ENCODE measurements at regions not wholly inside any gene's neighbourhood (a gene's known extent, or its start where the extent isn't known, plus 50 kb on each side); places are given as distances from the start of the nearest gene placed in this dataset.
"Not testable (repeated sequence)": the region's sequence is repeated elsewhere in the genome, so short reads cannot be mapped to it uniquely, and the experiment has no call there.

DNA sequence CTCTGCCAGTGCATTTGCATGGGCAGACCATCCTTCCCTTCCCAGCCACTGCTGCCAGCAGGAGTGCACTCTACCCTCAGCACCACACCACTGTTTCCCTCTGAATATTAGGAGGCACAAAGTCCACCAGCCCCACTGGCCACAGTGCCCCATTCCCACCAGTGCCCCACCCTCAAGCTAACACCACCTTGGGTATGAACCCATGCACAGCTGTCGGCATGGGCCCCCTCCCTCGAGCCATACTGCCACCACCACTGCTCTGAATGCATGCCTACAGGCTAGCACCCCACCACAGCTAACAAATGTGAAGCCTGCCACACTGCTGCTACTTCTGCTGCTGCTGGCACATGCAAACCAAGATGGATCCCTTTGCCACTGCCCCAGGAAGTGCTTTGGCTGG, 810.4 kb downstream of the TRAM1L1 start:
- DNase-seq = no peak

DNA sequence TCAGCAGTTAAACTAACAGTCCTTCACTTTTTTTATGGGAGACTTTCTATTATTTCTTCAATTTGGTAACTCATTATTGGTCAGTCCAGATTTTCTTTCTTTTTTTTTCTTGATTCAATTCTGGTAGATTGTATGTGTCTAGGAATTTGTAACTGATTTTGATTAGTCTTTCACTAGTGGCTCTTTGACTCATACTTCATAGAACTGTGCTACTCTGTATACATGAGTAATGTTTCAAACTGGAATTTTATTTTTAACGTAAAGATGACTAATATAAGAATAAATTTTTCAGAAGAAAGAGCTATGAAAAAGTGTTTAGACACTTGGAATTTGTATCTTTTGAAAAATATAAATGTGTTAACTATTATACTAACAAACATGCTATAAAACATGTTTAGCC, 813.0 kb downstream of the TRAM1L1 start:
- no peak for DNase-seq

DNA sequence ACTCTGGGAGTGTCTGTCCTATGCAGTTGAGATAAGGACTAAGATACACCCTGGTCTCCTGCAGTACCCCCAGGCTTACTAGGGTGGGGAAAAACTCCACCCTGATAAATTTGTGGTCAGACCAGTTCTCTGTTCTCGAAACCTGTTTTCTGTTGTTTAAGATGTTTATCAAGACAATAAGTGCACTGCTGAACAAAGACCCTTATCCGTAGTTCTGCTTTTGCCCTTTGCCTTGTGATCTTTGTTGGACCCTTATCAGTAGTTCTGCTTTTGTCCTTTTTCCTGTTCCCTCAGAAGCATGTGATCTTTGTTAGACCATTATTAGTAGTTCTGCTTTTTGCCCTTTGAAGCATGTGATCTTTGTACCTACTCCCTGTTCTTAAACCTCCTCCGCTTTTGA, 824.4 kb downstream of the TRAM1L1 start:
- DNase-seq = not testable (repeated sequence)

DNA sequence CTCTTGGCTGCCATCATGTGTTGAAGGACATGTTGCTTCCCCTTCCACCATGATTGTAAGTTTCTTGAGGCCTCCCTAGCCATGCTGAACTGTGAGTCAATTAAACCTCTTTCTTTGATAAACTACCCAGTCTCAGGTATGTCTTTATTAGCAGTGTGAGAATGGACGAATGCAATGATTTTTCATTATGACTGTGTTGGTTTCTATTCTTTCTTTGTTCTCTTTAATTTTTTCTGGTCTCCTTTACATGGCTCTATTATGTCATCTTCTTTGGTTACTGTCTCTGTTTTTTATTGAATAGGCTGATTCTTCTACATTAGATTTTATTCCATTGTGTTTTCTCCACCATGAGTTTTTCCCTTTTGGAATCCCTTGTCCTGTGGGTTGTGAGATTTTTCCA, 840.6 kb downstream of the TRAM1L1 start:
- DNase-seq = no peak

DNA sequence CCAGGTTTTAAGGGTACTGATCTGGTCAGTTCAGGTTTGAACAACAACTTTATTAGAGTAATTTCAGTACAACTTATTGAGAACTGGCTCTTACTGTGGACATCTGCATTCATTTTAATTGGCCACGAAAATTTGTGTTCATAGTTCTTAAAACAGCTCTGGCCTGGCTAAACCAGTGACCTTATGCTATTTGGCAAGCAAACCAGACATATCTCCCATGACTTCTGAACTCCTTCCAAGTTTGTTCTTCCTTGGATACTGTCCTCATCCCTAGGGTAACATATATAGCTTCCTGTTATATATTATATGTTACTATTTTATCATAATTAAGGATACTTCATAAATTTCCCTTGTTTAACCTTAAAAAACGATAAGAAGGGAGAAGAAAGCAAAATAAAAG, 841.9 kb downstream of the TRAM1L1 start:
- peak; percentile 8 for DNase-seq

DNA sequence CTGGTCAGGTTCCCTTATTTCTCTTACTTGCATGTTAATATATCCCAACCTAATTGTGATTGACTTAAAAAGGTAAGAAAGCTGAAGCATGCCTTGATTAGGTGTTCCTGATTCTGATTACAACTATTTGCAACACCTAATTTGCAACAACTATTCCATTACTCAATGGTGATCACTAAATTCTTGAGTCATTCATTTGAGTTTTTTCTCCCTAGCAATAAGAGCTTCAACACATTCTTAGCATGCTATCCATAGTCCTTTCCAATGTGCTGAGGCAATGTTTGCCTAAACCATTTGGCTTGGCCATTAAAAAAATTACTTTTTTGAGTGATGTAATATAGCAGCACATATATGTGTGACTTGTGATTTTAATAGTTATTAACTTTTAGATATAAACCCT, 851.4 kb downstream of the TRAM1L1 start:
- DNase-seq = no peak

DNA sequence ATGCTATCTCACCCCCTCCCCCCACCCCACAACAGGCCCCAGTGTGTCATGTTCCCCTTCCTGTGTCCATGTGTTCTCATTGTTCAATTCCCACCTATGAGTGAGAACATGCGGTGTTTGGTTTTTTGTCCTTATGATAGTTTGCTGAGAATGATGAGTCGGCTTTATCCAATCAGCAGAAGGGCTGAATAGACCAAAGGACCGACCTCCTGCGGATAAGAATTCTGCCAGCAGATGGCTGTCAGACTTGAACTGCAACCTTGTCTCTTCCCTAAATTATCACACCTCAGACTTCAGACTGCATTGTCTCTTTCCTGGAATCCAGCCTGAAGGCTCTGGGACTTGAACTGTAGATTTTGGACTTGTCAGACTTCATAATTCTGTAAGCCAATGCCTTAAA, 853.4 kb downstream of the TRAM1L1 start:
- not testable (repeated sequence) for DNase-seq

DNA sequence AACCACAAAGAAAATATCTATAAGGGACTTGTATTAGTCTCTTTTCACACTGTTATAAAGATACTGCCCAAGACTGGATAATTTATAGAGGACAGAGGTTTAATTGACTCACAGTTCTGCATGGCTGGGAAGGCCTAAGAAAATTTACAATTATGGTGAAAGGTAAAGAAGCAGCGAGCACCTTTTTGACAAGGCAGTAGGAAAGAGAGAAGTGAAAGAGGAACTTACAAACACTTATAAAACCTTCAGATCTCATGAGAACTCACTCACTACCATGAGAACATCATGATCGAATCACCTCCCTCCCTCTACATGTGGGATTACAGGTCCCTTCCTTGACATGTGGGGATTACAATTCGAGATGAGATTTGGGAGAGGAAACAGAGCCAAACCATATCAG, 856.0 kb downstream of the TRAM1L1 start:
- no peak for DNase-seq

DNA sequence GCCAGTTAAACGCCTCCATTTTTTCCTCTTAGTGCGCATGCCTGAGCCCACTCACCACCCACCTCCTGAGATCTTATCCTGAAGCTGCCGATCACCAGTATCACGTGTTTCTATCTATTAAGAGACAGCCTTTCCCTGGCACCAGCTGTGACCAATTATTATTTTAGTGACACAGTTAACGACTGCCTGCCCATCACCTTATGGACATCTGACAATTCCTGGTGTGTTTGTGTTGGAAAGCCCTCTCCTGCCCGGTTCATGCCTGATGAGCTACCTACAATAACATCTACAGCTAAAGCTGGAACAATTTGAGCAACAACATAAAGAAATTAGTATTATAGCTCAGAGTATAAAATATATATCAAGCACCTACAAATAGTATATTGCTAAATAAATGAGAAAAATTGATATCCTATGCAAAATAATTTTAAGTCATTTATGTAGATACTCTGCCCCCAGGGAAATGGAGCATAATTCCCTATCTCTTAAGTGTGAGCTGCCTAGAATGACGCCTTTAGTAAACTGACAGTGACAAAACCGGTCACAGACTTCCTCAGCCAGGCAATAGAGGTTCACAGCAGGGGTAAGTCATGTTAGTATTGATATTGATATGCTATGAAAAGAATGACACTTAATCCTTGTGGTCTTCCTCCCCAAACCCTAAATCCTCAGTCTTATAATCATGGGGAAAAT, 862.2 kb downstream of the TRAM1L1 start:
- DNase-seq = no peak

DNA sequence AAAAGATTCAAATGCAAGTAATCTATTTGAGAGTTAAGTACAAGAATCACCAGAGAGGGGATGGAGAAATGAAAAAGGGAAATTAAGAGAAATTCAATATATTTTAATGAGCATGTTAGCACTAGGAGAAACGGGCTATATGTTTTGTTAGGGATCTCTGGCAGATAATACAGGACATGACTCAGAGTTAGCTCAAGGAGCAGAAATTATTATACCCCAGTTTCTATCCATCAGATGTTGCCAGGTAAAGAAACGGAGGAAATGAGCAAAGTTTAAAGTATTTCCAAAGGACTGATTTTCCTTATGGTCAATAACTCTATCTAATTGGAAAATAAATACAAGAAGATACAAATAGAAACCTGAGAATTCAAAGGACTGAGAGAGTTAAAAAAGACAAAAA, 867.6 kb downstream of the TRAM1L1 start:
- no peak for DNase-seq

DNA sequence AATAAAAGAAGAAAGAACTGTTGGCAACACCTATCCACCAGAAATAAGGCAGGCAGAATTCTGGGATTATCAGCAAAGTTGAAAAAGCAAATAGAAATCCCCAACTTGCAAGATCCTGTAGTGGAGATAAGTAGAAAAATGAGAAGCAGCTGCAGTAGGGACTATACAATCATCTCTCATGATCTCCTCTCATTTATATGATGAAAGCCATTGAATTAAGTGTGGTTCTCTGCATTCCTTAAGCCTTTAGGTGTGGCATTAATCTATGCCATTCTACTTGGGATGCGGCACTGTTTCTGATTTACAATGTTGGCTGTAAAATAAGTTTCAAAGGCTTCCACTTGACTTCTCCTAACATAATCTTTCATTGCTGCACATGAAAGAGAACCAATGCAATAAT, 869.8 kb downstream of the TRAM1L1 start:
- DNase-seq = no peak

DNA sequence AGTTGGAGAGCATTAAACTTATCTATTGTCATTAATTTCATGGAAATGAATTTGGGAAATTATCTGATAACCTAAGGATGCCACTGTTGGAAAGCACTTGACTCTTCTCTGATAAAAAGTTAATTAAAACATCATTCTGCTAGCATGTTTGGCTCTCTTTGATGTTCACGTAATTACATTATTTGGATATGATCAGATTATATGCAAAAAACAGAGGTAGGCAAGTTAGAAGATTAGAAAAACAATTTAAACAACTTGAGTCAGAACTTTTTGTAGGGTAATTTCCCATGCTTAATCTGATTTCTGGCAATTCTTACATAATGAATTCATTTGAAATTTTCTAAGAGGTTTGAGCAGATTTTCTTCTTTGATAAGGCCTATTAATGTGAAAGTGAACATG, 882.9 kb downstream of the TRAM1L1 start:
- no peak for DNase-seq

DNA sequence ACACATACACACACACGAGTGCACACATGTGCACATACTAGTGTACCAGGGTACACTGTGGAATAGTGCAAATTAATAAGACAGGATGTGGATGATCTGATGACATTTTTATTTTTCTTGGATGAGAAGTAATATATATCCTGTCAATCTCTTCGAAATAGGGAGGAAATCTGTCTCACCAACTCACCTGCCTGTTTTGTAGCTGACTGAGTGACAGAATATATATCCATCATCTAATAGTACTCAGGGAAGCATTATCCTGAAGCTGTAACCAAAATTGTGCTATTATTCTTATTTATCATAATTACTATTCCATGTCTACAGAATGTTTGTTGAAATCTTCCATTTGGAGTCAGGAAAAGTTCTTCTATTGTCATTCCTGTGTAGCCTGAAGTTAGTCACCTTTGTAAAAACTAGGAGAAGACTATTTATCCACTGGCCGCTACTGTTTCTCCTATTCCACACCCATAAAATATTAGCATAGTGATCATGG, 888.0 kb downstream of the TRAM1L1 start:
- no peak for DNase-seq

DNA sequence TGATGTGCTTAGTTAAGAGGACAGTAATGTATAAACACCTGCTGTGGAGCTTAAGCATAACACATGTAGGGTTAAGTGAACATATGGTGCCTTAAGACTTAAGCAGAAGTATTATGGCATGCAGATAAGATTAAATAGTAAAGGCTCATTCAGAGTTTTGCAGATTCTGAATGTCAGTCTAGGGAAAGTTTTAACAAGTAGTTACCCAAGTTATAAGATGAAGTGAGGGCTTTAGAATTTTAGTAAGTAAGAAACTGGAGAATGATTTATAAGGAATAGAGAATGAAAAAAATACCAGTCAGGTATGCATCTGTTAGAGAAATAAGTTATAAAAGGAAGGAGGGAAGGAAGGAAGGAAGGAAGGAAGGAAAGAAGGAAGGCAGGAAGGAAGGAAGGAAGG, 902.1 kb downstream of the TRAM1L1 start:
- DNase-seq = no peak

DNA sequence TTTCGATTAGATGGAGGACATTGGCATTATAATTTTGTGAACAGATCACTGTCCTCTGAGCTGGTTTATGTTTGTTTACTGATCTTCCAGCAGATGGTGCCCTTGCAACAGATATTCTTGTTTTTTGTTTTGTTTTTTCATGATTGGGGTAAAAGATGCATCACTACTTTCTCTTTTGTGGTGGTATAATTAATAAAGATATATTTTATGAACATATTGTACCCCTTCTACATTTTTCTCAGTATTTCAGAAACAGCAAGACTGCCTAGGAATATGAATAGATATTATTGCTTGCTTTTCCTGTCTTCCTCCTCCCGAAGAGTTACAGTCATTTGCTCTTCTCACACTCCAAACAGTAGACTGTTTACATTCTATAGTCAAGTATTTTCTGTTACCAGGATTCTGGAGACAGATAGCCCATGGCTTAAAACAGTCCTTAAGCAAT, 905.2 kb downstream of the TRAM1L1 start:
- peak; percentile 8 for DNase-seq

DNA sequence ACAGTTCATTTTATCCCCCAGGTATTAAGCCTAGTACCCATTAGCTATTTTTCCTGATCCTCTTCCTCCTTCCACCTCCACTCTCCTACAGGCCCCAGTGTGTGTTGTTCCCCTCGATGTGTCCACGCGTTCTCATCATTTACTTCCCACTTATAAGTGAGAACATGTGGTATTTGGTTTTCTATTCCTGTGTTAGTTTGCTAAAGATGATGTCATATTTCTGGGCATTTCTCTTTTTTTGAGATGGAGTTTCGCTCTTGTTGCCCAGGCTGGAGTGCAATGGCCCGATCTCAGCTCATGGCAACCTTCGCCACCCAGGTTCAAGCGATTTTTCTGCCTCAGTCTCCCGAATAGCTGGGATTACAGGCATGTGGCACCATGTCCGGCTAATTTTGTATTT, 934.0 kb downstream of the TRAM1L1 start:
- not testable (repeated sequence) for DNase-seq

DNA sequence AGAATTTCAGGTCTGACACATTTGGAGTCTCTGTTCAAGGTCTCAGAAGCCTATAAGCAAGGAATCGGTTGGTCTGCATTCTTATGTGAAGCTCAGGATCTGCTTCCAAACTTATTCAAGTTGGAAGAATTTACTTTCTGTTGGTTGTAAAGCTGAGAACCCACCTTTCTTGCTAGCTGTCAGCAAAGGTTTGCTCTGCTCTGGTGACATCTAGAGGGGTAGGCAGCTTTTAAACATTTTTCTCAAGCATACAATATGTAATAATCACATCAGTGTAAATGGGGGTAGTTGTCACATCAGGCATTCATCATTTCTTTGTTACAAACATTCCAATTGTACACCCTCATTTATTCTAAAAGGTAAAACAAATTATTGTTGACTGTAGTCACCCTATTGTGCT, 935.2 kb downstream of the TRAM1L1 start:
- DNase-seq = no peak

DNA sequence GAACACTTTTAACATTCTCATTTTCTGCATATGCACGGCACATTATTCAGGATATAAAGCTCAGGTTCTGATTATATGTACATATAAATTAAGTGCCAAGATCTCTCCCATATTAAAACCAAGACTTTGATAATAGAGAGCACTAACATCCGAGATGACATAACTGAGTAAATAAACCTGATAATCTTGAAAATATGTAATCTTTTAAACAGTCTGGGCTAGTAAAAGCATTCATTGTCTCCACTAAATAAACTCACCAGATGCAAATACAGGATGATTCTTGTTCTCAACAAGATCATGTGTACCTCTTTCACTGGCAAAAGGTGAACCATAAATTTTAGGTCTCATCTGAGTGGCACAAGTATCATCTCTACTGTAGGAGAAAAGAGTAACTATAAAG, 942.2 kb downstream of the TRAM1L1 start:
- no peak for DNase-seq

DNA sequence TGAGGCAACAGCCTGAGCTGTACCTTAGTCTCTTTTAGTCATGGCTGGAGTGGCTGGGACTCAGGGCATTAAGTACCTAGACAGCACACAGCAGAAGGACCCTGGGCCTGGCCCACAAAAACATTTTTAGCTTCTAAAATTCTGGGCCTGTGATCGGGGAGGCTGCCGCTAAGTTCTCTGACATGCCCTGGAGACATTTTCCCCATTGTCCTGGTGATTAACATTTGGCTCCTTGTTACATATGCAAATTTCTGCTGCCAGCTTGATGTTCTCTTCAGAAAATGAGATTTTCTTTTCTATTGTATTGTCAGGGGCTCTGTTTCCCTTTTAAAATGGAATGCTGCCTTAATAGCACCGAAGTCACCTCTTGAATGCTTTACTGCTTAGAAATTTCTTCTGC, 952.4 kb downstream of the TRAM1L1 start:
- no peak for DNase-seq

DNA sequence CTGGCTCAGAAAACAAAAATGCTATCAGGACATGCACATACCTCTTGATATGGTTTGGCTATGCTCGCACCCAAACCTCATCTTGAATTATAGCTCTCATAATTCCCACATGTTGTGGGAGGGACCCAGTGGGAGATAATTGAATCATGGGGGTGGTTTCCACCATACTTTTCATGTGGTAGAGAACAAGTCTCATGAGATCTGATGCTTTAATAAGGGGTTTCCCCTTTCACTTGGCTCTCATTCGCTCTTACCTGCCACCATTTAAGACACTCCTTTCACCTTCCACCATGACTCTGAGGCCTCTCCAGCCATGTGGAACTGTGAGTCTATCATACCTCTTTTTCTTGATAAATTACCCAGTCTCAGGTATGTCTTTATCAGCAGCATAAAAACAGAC, 958.6 kb downstream of the TRAM1L1 start:
- DNase-seq = no peak

DNA sequence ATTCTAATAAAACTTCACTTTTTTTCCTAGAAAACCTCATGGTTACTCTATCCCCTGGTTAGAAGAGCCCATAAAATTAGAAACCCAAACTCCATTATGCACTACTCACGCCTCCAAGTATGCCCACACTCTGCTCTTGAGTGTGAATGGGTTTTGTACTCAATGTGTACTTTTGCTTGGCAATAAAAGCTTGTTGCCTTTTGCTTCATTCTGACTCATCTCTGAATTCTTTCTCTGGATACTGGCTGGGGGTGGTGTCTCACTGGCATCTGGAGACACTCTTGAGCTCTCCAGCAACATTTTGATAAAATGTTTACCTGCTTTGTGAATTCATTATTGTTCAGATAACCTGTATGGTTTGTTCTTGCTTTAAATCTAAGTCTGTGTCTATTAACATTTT, 963.3 kb downstream of the TRAM1L1 start:
- DNase-seq = no peak

DNA sequence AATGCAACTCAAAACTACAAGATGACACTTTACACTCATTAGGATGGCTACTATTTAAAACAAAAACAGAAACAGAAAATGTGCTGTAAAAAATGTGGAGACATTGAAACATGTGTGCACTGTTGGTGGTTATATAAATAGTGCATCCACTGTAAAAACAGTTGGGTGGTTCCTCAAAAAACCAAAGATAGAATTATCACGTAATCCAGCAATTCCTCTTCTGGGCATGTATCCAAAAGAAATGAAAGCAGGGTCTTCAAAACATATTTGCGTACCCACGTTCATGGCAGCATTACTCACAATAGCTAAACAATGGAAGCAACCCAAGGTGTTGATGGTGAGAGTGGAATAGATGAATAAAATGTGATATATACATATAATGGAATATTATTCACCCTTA, 967.2 kb downstream of the TRAM1L1 start:
- DNase-seq = no peak

DNA sequence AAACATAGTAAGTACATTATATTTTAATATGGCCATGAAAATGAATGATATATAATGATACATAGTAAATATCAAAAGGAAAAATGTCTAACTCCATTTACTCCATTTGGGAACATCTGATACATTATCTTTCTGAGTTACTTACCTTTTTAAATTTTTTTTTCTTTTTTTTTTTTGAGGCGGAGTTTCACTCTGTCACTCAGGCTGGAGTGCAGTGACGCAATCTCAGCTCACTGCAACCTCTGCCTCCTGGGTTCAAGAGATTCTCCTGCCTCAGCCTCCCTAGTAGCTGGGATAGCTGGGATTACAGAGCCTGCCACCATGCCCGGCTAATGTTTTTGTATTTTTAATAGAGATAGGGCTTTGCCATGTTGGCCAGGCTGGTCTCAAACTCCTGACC, 972.5 kb downstream of the TRAM1L1 start:
- not testable (repeated sequence) for DNase-seq

DNA sequence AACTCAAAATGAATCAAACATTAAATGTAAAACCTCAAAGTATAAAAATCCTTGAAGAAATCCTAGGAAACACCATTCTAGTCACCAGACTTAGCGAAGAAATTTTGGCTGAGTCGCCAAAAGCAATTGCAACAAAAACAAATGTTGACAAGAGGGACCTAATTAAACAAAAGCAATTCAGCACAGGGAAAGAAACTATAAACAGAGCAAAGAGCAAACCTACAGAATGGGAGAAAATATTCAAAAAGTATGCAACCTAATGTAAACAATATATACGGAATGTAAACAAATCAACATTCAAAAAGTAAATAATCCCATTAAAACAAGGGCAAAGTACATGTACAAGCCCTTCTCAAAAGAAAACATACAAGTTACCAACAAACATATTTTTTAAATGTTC, 974.7 kb downstream of the TRAM1L1 start:
- no peak for DNase-seq

DNA sequence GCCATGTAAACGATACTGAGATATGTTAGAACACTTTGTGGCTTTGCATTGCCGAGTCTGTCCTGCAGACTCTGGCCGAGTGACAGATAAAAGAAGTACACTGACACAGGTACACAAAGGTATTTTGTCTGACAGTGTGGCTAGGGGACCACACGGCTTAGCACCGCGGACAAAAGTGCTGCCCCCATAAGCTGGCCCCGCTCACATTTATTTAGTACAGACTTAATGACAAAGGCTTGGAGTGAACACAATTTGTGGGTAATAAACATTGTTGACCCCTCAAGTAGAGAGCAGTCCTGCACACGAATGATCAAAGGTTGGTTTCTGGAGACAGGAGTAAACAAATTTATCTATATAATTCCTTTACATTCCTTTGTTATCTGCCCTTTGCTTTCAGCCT, 976.8 kb downstream of the TRAM1L1 start:
- no peak for DNase-seq
